Glutamatergic neuron (in vitro differentiated cells): ENCODE measurements at regions not wholly inside any gene's neighbourhood (a gene's known extent, or its start where the extent isn't known, plus 50 kb on each side); places are given as distances from the start of the nearest gene placed in this dataset.

ENCODE experiments used
- DNase-seq: peaks from one replicate; pipeline ENCODE4 v3.0.0; 2022
- H3K27ac Mint-ChIP-seq: one replicate; pipeline ENCODE4 v1.8.0; 2020; ENCODE audit warnings: mild to moderate bottlenecking, mixed read lengths, inconsistent platforms; ENCODE audit not compliant: unreplicated experiment
- H3K27me3 Mint-ChIP-seq: one replicate; pipeline ENCODE4 v1.8.0; 2020; ENCODE audit warnings: mild to moderate bottlenecking, moderate library complexity, mixed read lengths, inconsistent platforms; ENCODE audit not compliant: unreplicated experiment
- H3K36me3 Mint-ChIP-seq: one replicate; pipeline ENCODE4 v1.8.0; 2020; ENCODE audit warnings: mild to moderate bottlenecking, mixed read lengths, inconsistent platforms; ENCODE audit not compliant: unreplicated experiment
- H3K4me1 Mint-ChIP-seq: one replicate; pipeline ENCODE4 v1.8.0; 2020; ENCODE audit warnings: mild to moderate bottlenecking, low read depth, mixed read lengths, inconsistent platforms; ENCODE audit not compliant: unreplicated experiment
- H3K4me3 Mint-ChIP-seq: one replicate; pipeline ENCODE4 v1.8.0; 2020; ENCODE audit warnings: mild to moderate bottlenecking, mixed read lengths, inconsistent platforms; ENCODE audit not compliant: unreplicated experiment
- H3K9me3 Mint-ChIP-seq: one replicate; pipeline ENCODE4 v1.8.0; 2020; ENCODE audit warnings: mild to moderate bottlenecking, moderate library complexity, mixed read lengths, inconsistent platforms; ENCODE audit not compliant: unreplicated experiment
- CTCF ChIP-seq: fragments of 200-600 bp; sonication (generic); IDR thresholded peaks from one replicate; pipeline ENCODE4 v1.5.0; 2021; ENCODE audit not compliant: partially characterized antibody, unreplicated experiment

GRCh38 chr5:96123418-96123817 is 161.8 kb upstream of the ELL2 start:
- Mint-ChIP-seq H3K36me3 (no peaks in the 10 kb centered on the region), H3K27me3 (no peaks in the 10 kb centered on the region), H3K27ac (no peak overlapping the region), H3K4me1 (peaks cover 10% of the 10 kb centered on the region), H3K9me3 (no peaks in the 10 kb centered on the region), H3K4me3 (no peak overlapping the region)
- no peak for TF ChIP-seq CTCF
- DNase-seq = no peak

GRCh38 chr5:96121364-96121763 is 159.7 kb upstream of the ELL2 start:
- Mint-ChIP-seq H3K36me3 (no peaks in the 10 kb centered on the region), H3K27ac (no peak overlapping the region), H3K27me3 (no peaks in the 10 kb centered on the region), H3K9me3 (no peaks in the 10 kb centered on the region), H3K4me3 (no peak overlapping the region), H3K4me1 (peaks cover 10% of the 10 kb centered on the region)
- no peak for DNase-seq
- no peak for TF ChIP-seq CTCF

DNA sequence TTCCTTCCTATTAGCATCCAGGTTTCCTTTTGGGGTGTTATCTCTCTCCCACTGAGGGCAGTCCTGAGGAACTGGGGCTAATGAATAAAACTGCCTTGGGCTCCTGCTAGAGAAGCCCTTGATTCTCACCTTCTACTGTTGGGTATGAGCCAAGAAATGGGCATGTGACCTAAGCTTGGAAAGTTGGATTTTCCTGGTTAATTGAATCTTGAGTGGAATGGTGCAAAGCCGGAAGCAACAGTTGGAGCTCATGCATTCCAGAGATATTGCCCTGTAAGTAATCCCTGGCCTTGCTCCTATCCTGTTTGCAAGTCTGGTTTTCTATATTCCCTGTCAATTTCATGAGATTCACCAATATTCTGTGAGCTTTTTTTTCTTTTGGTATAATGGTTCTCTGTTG is 158.5 kb upstream of the ELL2 start:
- Mint-ChIP-seq H3K27me3 (no peaks in the 10 kb centered on the region), H3K4me1 (peaks cover 2% of the 10 kb centered on the region), H3K4me3 (no peak overlapping the region), H3K9me3 (no peaks in the 10 kb centered on the region), H3K27ac (no peak overlapping the region), H3K36me3 (no peaks in the 10 kb centered on the region)
- TF ChIP-seq CTCF = no peak
- no peak for DNase-seq

DNA sequence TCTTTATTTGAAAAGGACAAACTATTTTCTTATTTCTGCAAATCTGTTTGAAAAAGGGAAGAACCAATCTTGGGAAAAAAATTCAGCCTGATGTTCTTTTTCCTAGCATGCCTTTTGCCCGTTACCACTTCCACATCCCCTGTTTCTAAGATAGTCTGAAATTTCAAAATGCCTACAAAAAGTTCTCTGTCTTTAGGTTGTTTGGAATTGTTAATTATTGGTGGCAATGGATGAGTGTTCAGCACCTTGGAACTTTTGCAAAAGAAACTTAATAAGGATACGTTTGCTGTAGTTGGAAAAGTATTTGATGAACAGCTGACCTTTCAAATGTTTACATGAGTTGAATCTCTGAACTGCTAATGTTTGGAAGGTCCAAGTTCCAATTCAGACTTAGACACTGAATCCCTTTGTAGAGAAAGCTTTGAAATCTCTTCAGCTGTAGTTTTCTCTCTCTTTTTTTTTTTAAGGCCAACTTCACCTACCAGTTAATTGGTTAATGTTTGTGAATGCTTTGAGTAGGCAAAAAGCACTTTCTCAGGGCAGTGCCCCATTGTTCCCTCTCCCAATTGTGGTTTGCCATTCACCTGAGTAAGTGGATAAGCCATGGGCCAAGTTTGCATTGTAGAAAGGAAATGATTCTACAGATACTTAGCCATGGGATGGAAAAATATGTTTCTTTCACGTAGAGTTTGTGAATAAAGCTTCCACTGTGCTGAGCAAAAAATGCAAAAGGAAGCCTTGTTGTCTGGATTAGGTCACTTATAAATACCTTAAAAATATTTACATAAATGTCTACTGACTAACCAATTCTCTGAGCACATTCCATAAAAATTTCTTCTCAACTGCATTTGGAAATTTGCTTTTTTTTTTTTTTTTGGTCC is 156.4 kb upstream of the ELL2 start:
- DNase-seq = no peak
- no peak overlapping the region for H3K27ac Mint-ChIP-seq
- no peak overlapping the region for H3K4me3 Mint-ChIP-seq
- H3K4me1 Mint-ChIP-seq = peaks cover 2% of the 10 kb centered on the region
- H3K27me3 Mint-ChIP-seq = no peaks in the 10 kb centered on the region
- no peak for TF ChIP-seq CTCF
- no peaks in the 10 kb centered on the region for H3K9me3 Mint-ChIP-seq
- no peaks in the 10 kb centered on the region for H3K36me3 Mint-ChIP-seq

DNA sequence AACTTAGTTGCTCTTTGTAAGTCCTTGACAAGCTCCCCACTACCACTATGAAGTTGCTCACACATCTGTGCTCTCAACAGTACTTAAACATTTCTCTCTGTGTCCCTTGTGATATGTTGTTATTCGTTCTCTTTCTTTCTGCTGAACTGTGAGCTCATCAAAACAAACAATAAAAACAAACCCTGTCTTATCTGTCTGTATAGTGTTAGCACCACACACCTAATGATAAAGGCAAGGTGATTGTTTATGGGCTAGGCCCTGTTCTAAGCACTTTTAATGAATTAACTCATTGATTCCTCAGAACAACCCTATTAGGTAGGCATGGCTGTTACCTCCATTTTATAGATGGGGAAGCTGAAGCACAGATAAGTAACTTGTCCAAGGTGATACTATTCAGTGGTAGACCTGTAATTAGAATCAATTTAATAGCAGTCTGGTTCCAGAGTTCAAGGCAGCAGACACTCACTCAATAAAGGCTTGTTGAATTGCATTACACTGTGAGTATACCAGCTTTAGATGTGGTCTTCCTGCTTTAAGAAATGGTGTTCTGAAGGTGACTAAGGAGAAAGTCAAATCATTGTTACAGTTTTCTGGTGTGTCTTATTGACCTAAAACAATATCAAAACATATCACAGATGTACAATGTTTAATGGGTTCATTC is 153.6 kb upstream of the ELL2 start:
- H3K36me3 Mint-ChIP-seq = no peaks in the 10 kb centered on the region
- TF ChIP-seq CTCF = no peak
- no peak overlapping the region for H3K4me3 Mint-ChIP-seq
- no peak for DNase-seq
- H3K4me1 Mint-ChIP-seq = peaks cover 2% of the 10 kb centered on the region
- no peak overlapping the region for H3K27ac Mint-ChIP-seq
- no peaks in the 10 kb centered on the region for H3K9me3 Mint-ChIP-seq
- H3K27me3 Mint-ChIP-seq = no peaks in the 10 kb centered on the region
